ENCODE measurements at regions not wholly inside any gene's neighbourhood (a gene's known extent, or its start where the extent isn't known, plus 50 kb on each side); places are given as distances from the start of the nearest gene placed in this dataset.

DNA sequence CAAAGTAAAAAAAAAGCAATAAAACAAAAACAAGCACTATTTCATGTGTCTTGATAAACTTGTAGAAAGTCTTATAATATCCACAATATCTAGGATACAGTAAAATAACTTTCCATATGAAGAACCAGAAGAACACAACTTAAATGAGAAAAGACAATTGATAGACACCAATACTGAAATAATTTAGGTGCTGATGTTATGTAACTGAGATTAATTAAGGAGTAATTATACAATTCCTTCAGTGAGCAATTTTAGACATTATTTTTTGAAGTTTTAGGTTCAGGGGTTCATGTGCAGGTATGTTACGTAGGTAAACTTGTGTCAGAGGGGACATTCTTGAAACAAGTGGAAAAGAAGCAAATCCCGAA, 88.3 kb upstream of the VPREB1 start:
- TF ChIP-seq, protein P1, sequence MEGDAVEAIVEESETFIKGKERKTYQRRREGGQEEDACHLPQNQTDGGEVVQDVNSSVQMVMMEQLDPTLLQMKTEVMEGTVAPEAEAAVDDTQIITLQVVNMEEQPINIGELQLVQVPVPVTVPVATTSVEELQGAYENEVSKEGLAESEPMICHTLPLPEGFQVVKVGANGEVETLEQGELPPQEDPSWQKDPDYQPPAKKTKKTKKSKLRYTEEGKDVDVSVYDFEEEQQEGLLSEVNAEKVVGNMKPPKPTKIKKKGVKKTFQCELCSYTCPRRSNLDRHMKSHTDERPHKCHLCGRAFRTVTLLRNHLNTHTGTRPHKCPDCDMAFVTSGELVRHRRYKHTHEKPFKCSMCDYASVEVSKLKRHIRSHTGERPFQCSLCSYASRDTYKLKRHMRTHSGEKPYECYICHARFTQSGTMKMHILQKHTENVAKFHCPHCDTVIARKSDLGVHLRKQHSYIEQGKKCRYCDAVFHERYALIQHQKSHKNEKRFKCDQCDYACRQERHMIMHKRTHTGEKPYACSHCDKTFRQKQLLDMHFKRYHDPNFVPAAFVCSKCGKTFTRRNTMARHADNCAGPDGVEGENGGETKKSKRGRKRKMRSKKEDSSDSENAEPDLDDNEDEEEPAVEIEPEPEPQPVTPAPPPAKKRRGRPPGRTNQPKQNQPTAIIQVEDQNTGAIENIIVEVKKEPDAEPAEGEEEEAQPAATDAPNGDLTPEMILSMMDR (IDR thresholded peaks at IDR 0.05), result no peak
- no peak for TF ChIP-seq POLR2A (IDR thresholded peaks at IDR 0.05)

Measured in right lobe of liver (tissue), 4 donors.